Posterior cingulate gyrus (tissue), 11 donors: ENCODE measurements at regions not wholly inside any gene's neighbourhood (a gene's known extent, or its start where the extent isn't known, plus 50 kb on each side); places are given as distances from the start of the nearest gene placed in this dataset.

ENCODE experiments used
- DNase-seq, 10 donors: peaks; one replicate each; pipeline versions ENCODE4 v3.0.0 to v3.0.0-alpha.2; 2020 to 2021; ENCODE audit warnings: mixed read lengths in 3 of 10
- intact Hi-C: fragments of 100-400 bp; cut with DNase I; formaldehyde crosslinking; loops from one replicate; pipeline ENCODE4 v1.15.1; 2023

- intact Hi-C loops: no loop called here
- peak in 5 of 10 donors; percentile 26 to 85 (median 72) for DNase-seq
These were observed 50.0 kb downstream of the JAKMIP3 start for GRCh38 chr10:132115732-132116131.

GRCh38 chr10:132117146-132117545 is 51.4 kb downstream of the JAKMIP3 start:
- intact Hi-C loops: no loop called here

GRCh38 chr10:132117636-132118190 is 52.0 kb downstream of the JAKMIP3 start:
- intact Hi-C loops: no loop called here
- peak in 4 of 10 donors; percentile 26 to 68 (median 50) for DNase-seq

More at GRCh38 chr10:132117146-132117545, 51.4 kb downstream of the JAKMIP3 start:
- peak in 5 of 10 donors; percentile 7 to 84 (median 65) for DNase-seq

DNA sequence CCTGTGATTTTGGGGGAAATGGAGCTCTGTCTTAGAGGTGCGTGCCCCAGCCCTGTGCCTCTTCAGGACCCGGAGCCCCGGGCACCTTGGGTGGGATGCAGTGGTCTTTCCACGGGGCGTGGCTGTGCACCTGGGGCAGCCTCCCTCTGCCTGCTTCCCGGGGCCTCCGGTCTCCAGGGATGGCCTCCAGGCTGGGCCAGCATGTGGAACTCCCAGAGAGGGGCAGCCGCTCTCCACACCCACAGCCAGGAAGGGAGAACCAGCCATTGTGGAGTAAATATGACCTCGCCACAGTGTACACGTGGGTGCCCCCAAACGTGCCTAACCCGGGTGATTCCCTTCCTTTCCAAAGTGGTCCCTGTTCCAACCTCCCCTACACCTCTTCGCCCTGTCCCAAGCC is 52.6 kb downstream of the JAKMIP3 start:
- intact Hi-C loops: no loop called here
- peak in 4 of 10 donors; percentile 9 to 72 (median 68) for DNase-seq

DNA sequence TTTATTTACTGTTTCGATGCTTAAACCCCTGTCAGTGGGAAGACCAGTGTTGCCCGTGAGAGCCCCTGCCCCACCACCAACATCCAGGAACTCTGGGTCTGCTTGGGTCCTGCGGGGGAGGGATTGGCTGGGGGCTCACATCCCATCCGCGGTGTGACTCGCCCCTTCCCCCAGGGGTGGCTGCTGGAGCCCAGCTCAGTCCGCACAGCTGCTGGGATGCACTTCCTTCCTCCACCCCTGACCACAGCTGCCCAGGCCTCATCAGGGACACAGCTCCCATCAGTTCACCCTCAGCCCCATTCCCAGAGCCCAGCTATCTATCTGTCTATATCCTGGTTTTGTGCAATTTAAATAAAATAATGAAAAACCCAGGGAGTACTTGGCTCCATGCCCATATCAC is 54.5 kb downstream of the JAKMIP3 start:
- peak in 4 of 10 donors; percentile 9 to 49 (median 31) for DNase-seq
- intact Hi-C loops: no loop called here

DNA sequence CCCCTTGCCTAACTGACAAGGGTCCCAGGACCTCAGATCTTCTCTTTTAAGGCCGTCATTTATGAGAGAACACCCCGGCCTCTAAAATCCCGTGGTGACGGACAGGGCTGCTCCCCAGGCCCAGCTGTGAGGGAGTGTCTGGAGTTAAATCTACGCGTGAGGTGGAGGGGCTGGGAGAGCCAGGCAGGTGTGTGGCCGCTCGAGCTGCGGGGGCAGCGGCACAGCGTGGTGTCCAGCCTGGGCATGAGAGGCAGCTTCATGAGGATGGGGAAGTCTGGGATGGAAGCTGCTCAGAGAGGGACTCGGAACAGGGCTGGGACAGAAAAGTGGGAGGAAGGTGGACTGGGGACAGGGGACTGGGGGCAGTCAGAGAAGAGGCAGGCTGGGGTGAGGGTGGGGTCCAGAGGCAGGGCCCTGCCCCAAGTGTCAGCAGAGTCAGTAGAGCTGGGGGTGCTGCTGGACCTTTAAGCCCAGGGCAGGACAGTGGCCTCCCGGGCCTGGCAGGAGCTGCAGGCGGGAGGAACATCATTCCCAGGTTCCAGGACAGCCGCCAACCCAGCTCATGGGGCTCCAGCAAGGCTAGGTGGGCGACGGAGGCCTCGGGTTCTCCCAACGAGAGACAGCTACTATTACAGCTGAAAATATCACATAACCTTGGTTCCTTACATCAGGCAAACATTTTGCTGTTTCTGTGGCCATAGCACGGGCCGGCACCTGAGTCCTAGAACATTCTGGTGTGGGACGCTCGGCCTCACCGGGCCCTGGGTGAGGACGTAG is 55.2 kb downstream of the JAKMIP3 start:
- intact Hi-C loops: no loop called here
- DNase-seq: peak in 4 of 10 donors; percentile 9 to 72 (median 29)

- intact Hi-C loops: no loop called here
- DNase-seq: peak in 4 of 10 donors; percentile 16 to 72 (median 47)
These were observed 55.7 kb downstream of the JAKMIP3 start for GRCh38 chr10:132121511-132121830.

- DNase-seq: peak in 5 of 10 donors; percentile 0 to 62 (median 47)
These were observed 56.5 kb downstream of the JAKMIP3 start for GRCh38 chr10:132122097-132122861.

DNA sequence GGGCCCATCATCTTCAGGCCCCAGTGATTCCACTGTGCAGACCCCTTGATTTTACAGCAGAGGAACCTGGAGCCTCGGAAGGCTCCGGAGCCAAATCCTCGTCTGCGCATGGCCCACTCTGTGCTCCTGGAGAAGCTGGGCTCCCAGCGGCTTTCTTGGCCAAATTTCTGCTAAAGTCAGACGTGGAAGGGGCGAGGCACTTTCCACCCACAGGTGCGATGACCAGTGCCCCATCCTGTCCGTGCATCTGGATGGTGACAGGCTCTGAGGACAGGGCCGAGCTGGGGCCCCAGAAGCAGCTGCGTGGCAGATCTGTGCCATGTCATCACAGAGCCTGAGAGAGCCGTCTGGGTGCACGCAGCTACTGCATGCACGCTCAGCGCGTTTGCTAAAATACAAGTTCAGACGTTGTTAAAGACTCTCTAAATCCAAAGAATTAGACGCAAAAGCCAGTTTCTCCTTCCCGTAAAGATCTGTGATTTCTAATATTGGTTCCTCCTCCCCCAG is 57.2 kb downstream of the JAKMIP3 start:
- peak in 4 of 10 donors; percentile 4 to 76 (median 30) for DNase-seq
- intact Hi-C loops: no loop called here

More at GRCh38 chr10:132122097-132122861, 56.5 kb downstream of the JAKMIP3 start:
- intact Hi-C loops: no loop called here

DNA sequence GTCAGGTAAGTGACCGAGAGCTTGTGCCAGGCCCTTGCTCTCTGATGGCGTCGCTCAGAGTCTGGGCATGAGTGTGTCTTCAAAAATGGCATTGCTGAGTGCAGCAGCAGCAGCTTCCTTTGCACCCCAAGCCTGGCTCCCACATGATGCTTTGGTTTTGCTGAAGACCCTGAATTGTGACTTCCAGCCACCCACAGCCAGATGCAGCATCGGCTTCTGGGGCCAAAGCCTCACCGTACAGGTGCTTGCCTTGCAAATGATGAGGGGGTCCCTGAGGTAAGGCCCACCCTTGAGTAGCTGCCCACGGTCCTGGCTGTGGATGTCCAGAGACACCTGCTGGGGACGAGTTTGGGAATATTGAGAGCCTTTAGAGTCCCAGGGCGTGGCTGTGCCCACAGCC is 57.9 kb downstream of the JAKMIP3 start:
- intact Hi-C loops: no loop called here
- peak in 4 of 10 donors; percentile 1 to 52 (median 23) for DNase-seq

GRCh38 chr10:132124201-132124920 is 58.6 kb downstream of the JAKMIP3 start:
- peak in 5 of 10 donors; percentile 10 to 84 (median 73) for DNase-seq

DNA sequence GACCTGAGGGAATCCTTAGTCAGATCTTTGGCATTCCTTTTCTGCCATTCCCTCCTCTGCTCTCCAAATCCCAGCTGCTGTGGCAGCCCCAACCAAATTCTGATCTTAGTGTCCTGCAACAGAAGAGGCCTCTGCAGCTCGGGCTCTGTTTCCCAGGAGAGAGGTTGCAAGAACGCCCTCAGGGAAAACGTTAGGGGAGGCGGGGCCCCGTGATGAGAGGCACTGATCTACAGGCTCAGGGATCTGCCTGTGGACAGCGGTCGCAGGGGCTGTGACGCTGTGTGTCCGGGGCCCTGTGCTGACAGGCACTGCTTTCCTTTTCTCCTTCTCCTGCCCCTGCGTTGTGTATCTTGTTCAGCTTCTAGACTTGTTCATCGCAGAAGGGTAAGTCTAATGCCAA is 57.3 kb upstream of the DPYSL4 start:
- intact Hi-C loops: no loop called here
- peak in 4 of 10 donors; percentile 3 to 83 (median 8) for DNase-seq

More at GRCh38 chr10:132124201-132124920, 58.6 kb downstream of the JAKMIP3 start:
- intact Hi-C loops: no loop called here

- peak in 6 of 10 donors; percentile 3 to 66 (median 28) for DNase-seq
- intact Hi-C loops: no loop called here
These were observed 56.2 kb upstream of the DPYSL4 start for GRCh38 chr10:132130286-132131265.

GRCh38 chr10:132131581-132132420 is 54.9 kb upstream of the DPYSL4 start:
- DNase-seq: peak in 6 of 10 donors; percentile 7 to 72 (median 33)
- intact Hi-C loops: no loop called here

GRCh38 chr10:132132421-132132841 is 54.3 kb upstream of the DPYSL4 start:
- intact Hi-C loops: no loop called here
- peak in 9 of 10 donors; percentile 35 to 93 (median 58) for DNase-seq

GRCh38 chr10:132133005-132133404 is 53.7 kb upstream of the DPYSL4 start:
- DNase-seq: peak; percentile 22 to 95 (median 67)
- intact Hi-C loops: no loop called here

DNA sequence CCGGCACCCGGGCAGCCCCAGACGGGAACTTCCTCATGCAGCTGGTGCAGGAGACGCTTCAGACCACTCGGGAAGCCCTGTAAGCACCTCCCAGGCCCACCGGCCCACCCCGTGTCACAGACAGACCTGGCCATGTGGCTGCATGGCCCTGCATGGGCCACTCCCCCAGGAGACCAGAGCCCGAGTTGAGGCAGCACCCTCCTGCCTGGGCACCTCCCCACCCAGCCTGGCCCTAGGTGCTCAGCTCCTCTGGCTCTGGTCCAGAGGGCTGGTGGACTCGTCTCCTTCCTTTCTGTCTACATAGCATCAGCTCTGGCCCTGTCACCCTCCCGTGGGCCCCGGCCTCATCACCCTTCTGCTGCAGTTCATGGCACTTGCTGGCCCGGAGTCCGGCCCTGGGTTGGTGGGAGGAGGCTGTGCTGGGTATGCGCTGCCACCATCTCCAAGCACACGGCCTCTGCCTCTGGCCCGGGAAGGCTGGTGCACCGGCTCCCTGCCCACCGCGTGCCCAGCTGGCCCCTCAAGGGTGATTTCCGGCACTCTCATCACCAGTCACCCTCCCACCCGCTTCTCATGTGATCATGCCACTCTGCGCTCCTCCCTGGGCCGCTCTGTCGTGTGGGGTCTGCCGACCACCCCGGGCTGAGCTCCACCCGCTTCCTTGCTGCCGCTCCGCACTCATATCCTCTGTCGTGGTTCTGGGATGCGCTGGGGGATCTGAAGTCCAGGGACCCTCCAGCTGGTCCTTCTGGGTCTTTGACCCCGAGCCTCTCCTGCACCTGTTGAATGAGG is 53.1 kb upstream of the DPYSL4 start:
- peak in 4 of 10 donors; percentile 5 to 85 (median 70) for DNase-seq

More for the DNA sequence above, 53.1 kb upstream of the DPYSL4 start:
- intact Hi-C loops: no loop called here
